ENCODE measurements at regions not wholly inside any gene's neighbourhood (a gene's known extent, or its start where the extent isn't known, plus 50 kb on each side); places are given as distances from the start of the nearest gene placed in this dataset.

DNA sequence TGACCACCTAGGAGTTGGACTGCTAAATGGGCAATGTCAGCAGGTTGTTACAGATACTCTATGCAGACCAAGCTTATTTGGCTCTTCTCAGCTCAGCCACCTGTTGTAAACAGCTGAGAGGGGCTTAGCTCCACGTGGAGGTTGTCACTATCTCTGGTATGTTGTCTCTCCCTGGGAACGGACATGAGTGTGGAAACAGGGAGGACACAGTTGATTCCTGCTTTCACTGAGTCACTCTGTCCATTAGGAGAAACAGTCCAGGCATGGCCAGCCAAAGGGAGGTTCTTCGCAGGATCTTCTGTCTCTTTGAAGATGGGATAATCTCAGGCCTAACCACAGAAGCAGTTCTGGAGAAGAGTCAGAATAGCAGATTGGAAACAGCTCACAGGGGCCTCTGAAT is 121.2 kb downstream of the PALM2AKAP2 start:
- DNase-seq = peak; percentile 74
- in situ Hi-C loops (cut with MboI; ENCODE audit: low sequenced_read_pairs) = loop anchor here (5.0 kb wide), 1 partner anchor 251 kb away; no protein-coding TSS in a partner anchor

More for the DNA sequence above, 121.2 kb downstream of the PALM2AKAP2 start:
- dilution Hi-C loops (cut with HindIII; ENCODE audit: low sequenced_read_pairs, unreplicated experiment) = no loop called here
- H3K14ac ChIP-seq (replicated peaks; ENCODE audit: low read depth, low read length) = peak overlapping the region; percentile 58
- H4K20me1 ChIP-seq (ENCODE audit: insufficient read depth, low read length) = peaks cover 17% of the 10 kb centered on the region
- no peak overlapping the region for H3K56ac ChIP-seq (ENCODE audit: extremely low read depth, insufficient read depth, low read length)
- 36% methylated on average over 2 of the region's 3 CpGs; no CpG with 5 or more reads in 1 of the 2 experiments for WGBS, 2 experiments (ENCODE audit: extremely low coverage in 2 of 2, insufficient read length in 1 of 2)
- no peaks in the 10 kb centered on the region for H3K9me3 ChIP-seq (ENCODE audit: control insufficient read depth, insufficient read depth, low read length)
- H3K4ac ChIP-seq (ENCODE audit: low read depth, low read length) = peak overlapping the region; percentile 40; the same call in 1 of the 2 replicates
- peak overlapping the region; percentile 40; the same call in 1 of the 2 replicates for H3K23ac ChIP-seq (ENCODE audit: low read depth, low read length)
- no peaks in the 10 kb centered on the region for H3K27me3 ChIP-seq (ENCODE audit: control insufficient read depth, insufficient read depth, low read length)
- no peak overlapping the region for H3K4me3 ChIP-seq (ENCODE audit: insufficient read depth, low read depth, low read length)
- ChIA-PET CTCF (no interaction called here), POLR2A (ENCODE audit: unreplicated experiment) (no interaction called here)
- no peaks in the 10 kb centered on the region for H3K36me3 ChIP-seq (ENCODE audit: control insufficient read depth, insufficient read depth, low read length)
- no peak overlapping the region for H4K8ac ChIP-seq (ENCODE audit: low read depth in 2 of 2, low read length in 2 of 2)
- H2AK9ac ChIP-seq (replicated peaks; ENCODE audit: low read depth, low read length, poor library complexity) = no peak overlapping the region
- peaks cover 16 to 48% of the 10 kb centered on the region in 2 experiments for H3K79me1 ChIP-seq (ENCODE audit: low read depth in 1 of 2, low read length in 2 of 2)
- peak overlapping the region; percentile 69; the same call in 2 of the 3 replicates for H2BK15ac ChIP-seq (ENCODE audit: low read depth, low read length)
- no peak overlapping the region for H3K9ac ChIP-seq (ENCODE audit: low read depth, low read length)
- peaks cover 16% of the 10 kb centered on the region for H3K9me1 ChIP-seq (ENCODE audit: insufficient read depth, low read length)
- ATAC-seq (ENCODE audit: low read depth) = peak; percentile 45
- H3K4me2 ChIP-seq (ENCODE audit: low read depth, low read length) = no peak overlapping the region
- H2BK120ac ChIP-seq (ENCODE audit: low read depth, low read length) = no peak overlapping the region
- intact Hi-C loops (cut with micrococcal nuclease) = no loop called here
- H4K91ac ChIP-seq (ENCODE audit: insufficient read depth, low read depth, low read length) = no peak overlapping the region
- peak overlapping the region; percentile 48 for H2AFZ ChIP-seq (replicated peaks; ENCODE audit: low read length, poor library complexity)
- H3K4me1 ChIP-seq (ENCODE audit: control insufficient read depth, insufficient read depth, low read length) = peaks cover 5% of the 10 kb centered on the region
- H3K18ac ChIP-seq (ENCODE audit: low read depth, low read length) = no peak overlapping the region
- TF ChIP-seq SMC3 (IDR thresholded peaks at IDR 0.05; ENCODE audit: low read depth, low read length) (no peak), NFE2L2 (IDR thresholded peaks at IDR 0.05; ENCODE audit: low read depth, low read length) (no peak; the same call in 1 of the 2 replicates), MAZ (IDR thresholded peaks at IDR 0.05; ENCODE audit: borderline replicate concordance, low read depth, low read length) (no peak), MXI1 (IDR thresholded peaks at IDR 0.05; ENCODE audit: borderline replicate concordance, low read depth, low read length) (peak; percentile 75), RCOR1 (IDR thresholded peaks at IDR 0.05; ENCODE audit: insufficient replicate concordance, low read length) (no peak), BHLHE40 (IDR thresholded peaks at IDR 0.05; ENCODE audit: low read depth, low read length) (0 out of 2 replicates have a peak, but pooled peaks have one; percentile 42), MAFK (IDR thresholded peaks at IDR 0.05; ENCODE audit: low read depth, low read length) (peak; percentile 24; the same call in 1 of the 2 replicates), FOS (IDR thresholded peaks at IDR 0.05; ENCODE audit: low read depth, low read length) (no peak), ELK1 (IDR thresholded peaks at IDR 0.05; ENCODE audit: borderline replicate concordance, low read depth, low read length) (no peak), CHD1 (IDR thresholded peaks at IDR 0.05; ENCODE audit: low read depth, low read length) (no peak), CEBPB (IDR thresholded peaks at IDR 0.05; ENCODE audit: low read depth, low read length) (0 out of 2 replicates have a peak, but pooled peaks have one; percentile 6), POLR2A (IDR thresholded peaks at IDR 0.05; ENCODE audit: low read depth, low read length) (no peak), USF2 (IDR thresholded peaks at IDR 0.05; ENCODE audit: low read depth, low read length) (no peak), RFX5 (IDR thresholded peaks at IDR 0.05; ENCODE audit: low read depth, low read length) (no peak), RAD21 (IDR thresholded peaks at IDR 0.05; ENCODE audit: low read length) (no peak)
- TF ChIP-seq, protein P1, sequence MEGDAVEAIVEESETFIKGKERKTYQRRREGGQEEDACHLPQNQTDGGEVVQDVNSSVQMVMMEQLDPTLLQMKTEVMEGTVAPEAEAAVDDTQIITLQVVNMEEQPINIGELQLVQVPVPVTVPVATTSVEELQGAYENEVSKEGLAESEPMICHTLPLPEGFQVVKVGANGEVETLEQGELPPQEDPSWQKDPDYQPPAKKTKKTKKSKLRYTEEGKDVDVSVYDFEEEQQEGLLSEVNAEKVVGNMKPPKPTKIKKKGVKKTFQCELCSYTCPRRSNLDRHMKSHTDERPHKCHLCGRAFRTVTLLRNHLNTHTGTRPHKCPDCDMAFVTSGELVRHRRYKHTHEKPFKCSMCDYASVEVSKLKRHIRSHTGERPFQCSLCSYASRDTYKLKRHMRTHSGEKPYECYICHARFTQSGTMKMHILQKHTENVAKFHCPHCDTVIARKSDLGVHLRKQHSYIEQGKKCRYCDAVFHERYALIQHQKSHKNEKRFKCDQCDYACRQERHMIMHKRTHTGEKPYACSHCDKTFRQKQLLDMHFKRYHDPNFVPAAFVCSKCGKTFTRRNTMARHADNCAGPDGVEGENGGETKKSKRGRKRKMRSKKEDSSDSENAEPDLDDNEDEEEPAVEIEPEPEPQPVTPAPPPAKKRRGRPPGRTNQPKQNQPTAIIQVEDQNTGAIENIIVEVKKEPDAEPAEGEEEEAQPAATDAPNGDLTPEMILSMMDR (conservative IDR thresholded peaks at IDR 0.05; ENCODE audit: low read depth, low read length) = no peak
- no TSS peak for BruUV-seq (replicated peaks)
- no peak overlapping the region for H2BK5ac ChIP-seq (ENCODE audit: low read depth, low read length, poor library complexity, severe bottlenecking)
- no peak overlapping the region for H2BK20ac ChIP-seq (ENCODE audit: low read depth, low read length)
- H3K27ac ChIP-seq (ENCODE audit: insufficient read depth, low read length) = no peak overlapping the region
- H4K5ac ChIP-seq (ENCODE audit: low read depth, low read length) = no peak overlapping the region
- H2AK5ac ChIP-seq (ENCODE audit: low read depth, low read length) = peak overlapping the region; percentile 46; the same call in 1 of the 2 replicates

Data from IMR-90 (cell line).